ENCODE measurements at regions not wholly inside any gene's neighbourhood (a gene's known extent, or its start where the extent isn't known, plus 50 kb on each side); places are given as distances from the start of the nearest gene placed in this dataset.

GRCh38 chr7:116439841-116440549, 59.5 kb upstream of the CAV2 start:
- Histone ChIP-seq H3K27ac (ENCODE audit: low read depth, low read length) (no peak overlapping the region), H3K4me1 (ENCODE audit: control insufficient read depth in 3 of 3, insufficient read depth in 3 of 3, low read length in 3 of 3) (peaks cover 0 to 3% (median 0%) of the 10 kb centered on the region in 3 donors), H3K9ac (ENCODE audit: low read depth in 1 of 3, low read length in 3 of 3) (no peak overlapping the region), H3K9me3 (ENCODE audit: control insufficient read depth in 3 of 3, low read length in 3 of 3) (no peaks in the 10 kb centered on the region), H3K4me3 (ENCODE audit: low read length in 3 of 3) (no peak overlapping the region), H3K36me3 (ENCODE audit: control insufficient read depth in 3 of 3, insufficient read depth in 3 of 3, low read length in 3 of 3) (no peaks in the 10 kb centered on the region), H3K27me3 (ENCODE audit: control insufficient read depth in 3 of 3, insufficient read depth in 3 of 3, low read length in 3 of 3) (no peaks in the 10 kb centered on the region)

GRCh38 chr7:116441534-116441933, 58.0 kb upstream of the CAV2 start:
- Histone ChIP-seq H3K36me3 (ENCODE audit: control insufficient read depth in 3 of 3, insufficient read depth in 3 of 3, low read length in 3 of 3) (no peaks in the 10 kb centered on the region), H3K4me3 (ENCODE audit: low read length in 3 of 3) (no peak overlapping the region), H3K27ac (ENCODE audit: low read depth, low read length) (no peak overlapping the region), H3K9me3 (ENCODE audit: control insufficient read depth in 3 of 3, low read length in 3 of 3) (no peaks in the 10 kb centered on the region), H3K4me1 (ENCODE audit: control insufficient read depth in 3 of 3, insufficient read depth in 3 of 3, low read length in 3 of 3) (peaks cover 0 to 3% (median 0%) of the 10 kb centered on the region in 3 donors), H3K9ac (ENCODE audit: low read depth in 1 of 3, low read length in 3 of 3) (no peak overlapping the region), H3K27me3 (ENCODE audit: control insufficient read depth in 3 of 3, insufficient read depth in 3 of 3, low read length in 3 of 3) (no peaks in the 10 kb centered on the region)

GRCh38 chr7:116443101-116443523, 56.4 kb upstream of the CAV2 start:
- no peaks in the 10 kb centered on the region for H3K36me3 ChIP-seq (ENCODE audit: control insufficient read depth in 3 of 3, insufficient read depth in 3 of 3, low read length in 3 of 3)
- no peaks in the 10 kb centered on the region for H3K27me3 ChIP-seq (ENCODE audit: control insufficient read depth in 3 of 3, insufficient read depth in 3 of 3, low read length in 3 of 3)
- no peaks in the 10 kb centered on the region for H3K9me3 ChIP-seq (ENCODE audit: control insufficient read depth in 3 of 3, low read length in 3 of 3)
- H3K27ac ChIP-seq (ENCODE audit: low read depth, low read length): no peak overlapping the region
- H3K4me1 ChIP-seq (ENCODE audit: control insufficient read depth in 3 of 3, insufficient read depth in 3 of 3, low read length in 3 of 3): peaks cover 0 to 3% (median 0%) of the 10 kb centered on the region in 3 donors
- no peak overlapping the region for H3K4me3 ChIP-seq (ENCODE audit: low read length in 3 of 3)
- no peak overlapping the region for H3K9ac ChIP-seq (ENCODE audit: low read depth in 1 of 3, low read length in 3 of 3)

GRCh38 chr7:116443646-116444045, 55.9 kb upstream of the CAV2 start:
- Histone ChIP-seq H3K4me3 (ENCODE audit: low read length in 3 of 3) (no peak overlapping the region), H3K9me3 (ENCODE audit: control insufficient read depth in 3 of 3, low read length in 3 of 3) (no peaks in the 10 kb centered on the region), H3K27ac (ENCODE audit: low read depth, low read length) (no peak overlapping the region), H3K4me1 (ENCODE audit: control insufficient read depth in 3 of 3, insufficient read depth in 3 of 3, low read length in 3 of 3) (peaks cover 0 to 3% (median 0%) of the 10 kb centered on the region in 3 donors), H3K9ac (ENCODE audit: low read depth in 1 of 3, low read length in 3 of 3) (no peak overlapping the region), H3K27me3 (ENCODE audit: control insufficient read depth in 3 of 3, insufficient read depth in 3 of 3, low read length in 3 of 3) (no peaks in the 10 kb centered on the region), H3K36me3 (ENCODE audit: control insufficient read depth in 3 of 3, insufficient read depth in 3 of 3, low read length in 3 of 3) (no peaks in the 10 kb centered on the region)

- H3K9ac ChIP-seq (ENCODE audit: low read depth in 1 of 3, low read length in 3 of 3): no peak overlapping the region
- H3K27me3 ChIP-seq (ENCODE audit: control insufficient read depth in 3 of 3, insufficient read depth in 3 of 3, low read length in 3 of 3): no peaks in the 10 kb centered on the region
- peaks cover 0 to 3% (median 3%) of the 10 kb centered on the region in 3 donors for H3K4me1 ChIP-seq (ENCODE audit: control insufficient read depth in 3 of 3, insufficient read depth in 3 of 3, low read length in 3 of 3)
- no peak overlapping the region for H3K27ac ChIP-seq (ENCODE audit: low read depth, low read length)
- H3K4me3 ChIP-seq (ENCODE audit: low read length in 3 of 3): no peak overlapping the region
- no peaks in the 10 kb centered on the region for H3K36me3 ChIP-seq (ENCODE audit: control insufficient read depth in 3 of 3, insufficient read depth in 3 of 3, low read length in 3 of 3)
- no peaks in the 10 kb centered on the region for H3K9me3 ChIP-seq (ENCODE audit: control insufficient read depth in 3 of 3, low read length in 3 of 3)
Measured at GRCh38 chr7:116445447-116446211, 53.9 kb upstream of the CAV2 start.

GRCh38 chr7:116446212-116446855, 53.2 kb upstream of the CAV2 start:
- H3K4me1 ChIP-seq (ENCODE audit: control insufficient read depth in 3 of 3, insufficient read depth in 3 of 3, low read length in 3 of 3): peaks cover 0 to 3% (median 0%) of the 10 kb centered on the region in 3 donors
- H3K36me3 ChIP-seq (ENCODE audit: control insufficient read depth in 3 of 3, insufficient read depth in 3 of 3, low read length in 3 of 3): no peaks in the 10 kb centered on the region
- no peak overlapping the region for H3K9ac ChIP-seq (ENCODE audit: low read depth in 1 of 3, low read length in 3 of 3)
- no peak overlapping the region for H3K4me3 ChIP-seq (ENCODE audit: low read length in 3 of 3)
- H3K9me3 ChIP-seq (ENCODE audit: control insufficient read depth in 3 of 3, low read length in 3 of 3): no peaks in the 10 kb centered on the region
- no peak overlapping the region for H3K27ac ChIP-seq (ENCODE audit: low read depth, low read length)
- H3K27me3 ChIP-seq (ENCODE audit: control insufficient read depth in 3 of 3, insufficient read depth in 3 of 3, low read length in 3 of 3): no peaks in the 10 kb centered on the region

- Histone ChIP-seq H3K9me3 (ENCODE audit: control insufficient read depth in 3 of 3, low read length in 3 of 3) (no peaks in the 10 kb centered on the region), H3K4me1 (ENCODE audit: control insufficient read depth in 3 of 3, insufficient read depth in 3 of 3, low read length in 3 of 3) (peaks cover 0 to 3% (median 0%) of the 10 kb centered on the region in 3 donors), H3K9ac (ENCODE audit: low read depth in 1 of 3, low read length in 3 of 3) (no peak overlapping the region), H3K27ac (ENCODE audit: low read depth, low read length) (no peak overlapping the region), H3K36me3 (ENCODE audit: control insufficient read depth in 3 of 3, insufficient read depth in 3 of 3, low read length in 3 of 3) (no peaks in the 10 kb centered on the region), H3K4me3 (ENCODE audit: low read length in 3 of 3) (no peak overlapping the region), H3K27me3 (ENCODE audit: control insufficient read depth in 3 of 3, insufficient read depth in 3 of 3, low read length in 3 of 3) (no peaks in the 10 kb centered on the region)
Measured at GRCh38 chr7:116447436-116447835, 52.1 kb upstream of the CAV2 start.

- peaks cover 0 to 3% (median 0%) of the 10 kb centered on the region in 3 donors for H3K4me1 ChIP-seq (ENCODE audit: control insufficient read depth in 3 of 3, insufficient read depth in 3 of 3, low read length in 3 of 3)
- no peaks in the 10 kb centered on the region for H3K9me3 ChIP-seq (ENCODE audit: control insufficient read depth in 3 of 3, low read length in 3 of 3)
- H3K36me3 ChIP-seq (ENCODE audit: control insufficient read depth in 3 of 3, insufficient read depth in 3 of 3, low read length in 3 of 3): no peaks in the 10 kb centered on the region
- H3K27ac ChIP-seq (ENCODE audit: low read depth, low read length): no peak overlapping the region
- H3K9ac ChIP-seq (ENCODE audit: low read depth in 1 of 3, low read length in 3 of 3): no peak overlapping the region
- no peak overlapping the region for H3K4me3 ChIP-seq (ENCODE audit: low read length in 3 of 3)
- H3K27me3 ChIP-seq (ENCODE audit: control insufficient read depth in 3 of 3, insufficient read depth in 3 of 3, low read length in 3 of 3): no peaks in the 10 kb centered on the region
Measured at GRCh38 chr7:116447966-116448839, 51.3 kb upstream of the CAV2 start.

- Histone ChIP-seq H3K9me3 (ENCODE audit: control insufficient read depth in 3 of 3, low read length in 3 of 3) (no peaks in the 10 kb centered on the region), H3K4me3 (ENCODE audit: low read length in 3 of 3) (no peak overlapping the region), H3K9ac (ENCODE audit: low read depth in 1 of 3, low read length in 3 of 3) (no peak overlapping the region), H3K36me3 (ENCODE audit: control insufficient read depth in 3 of 3, insufficient read depth in 3 of 3, low read length in 3 of 3) (no peaks in the 10 kb centered on the region), H3K27me3 (ENCODE audit: control insufficient read depth in 3 of 3, insufficient read depth in 3 of 3, low read length in 3 of 3) (no peaks in the 10 kb centered on the region), H3K27ac (ENCODE audit: low read depth, low read length) (no peak overlapping the region), H3K4me1 (ENCODE audit: control insufficient read depth in 3 of 3, insufficient read depth in 3 of 3, low read length in 3 of 3) (peaks cover 0 to 3% (median 0%) of the 10 kb centered on the region in 3 donors)
Measured at GRCh38 chr7:116449441-116449840, 50.1 kb upstream of the CAV2 start.

All from skeletal muscle tissue (tissue), 3 donors.